GM12891 (cell line): ENCODE measurements at regions not wholly inside any gene's neighbourhood (a gene's known extent, or its start where the extent isn't known, plus 50 kb on each side); places are given as distances from the start of the nearest gene placed in this dataset.

Source experiments
- PAX5 ChIP-seq: IDR thresholded peaks from 2 replicates; pipeline ENCODE4 v1.6.1; 2011; ENCODE audit warnings: low read length, moderate library complexity, mild to moderate bottlenecking; ENCODE audit not compliant: insufficient read depth, severe bottlenecking
- POLR2A ChIP-seq: IDR thresholded peaks from 2 replicates; pipeline ENCODE4 v1.6.1; 2011; ENCODE audit warnings: low read depth, low read length, control low read depth

GRCh38 chr9:79369676-79370075 is 202.1 kb upstream of the TLE4 start:
- no peak for TF ChIP-seq PAX5
- no peak for TF ChIP-seq POLR2A
